Stimulated activated naive B cell treated with anti-CD40 and anti-IgM and Interleukin-4, amounts not matched to agents 10 μg/mL and 1 μg/mL and 100 μg/mL, for 72 hours (primary cell): ENCODE measurements at regions not wholly inside any gene's neighbourhood (a gene's known extent, or its start where the extent isn't known, plus 50 kb on each side); places are given as distances from the start of the nearest gene placed in this dataset.
"Not testable (repeated sequence)": the region's sequence is repeated elsewhere in the genome, so short reads cannot be mapped to it uniquely, and the experiment has no call there.

ENCODE experiments used
- ATAC-seq, 2 donors: fragments of 150-1000 bp; cut with Tn5 transposase; replicated peaks; 2 replicates each; pipeline ENCODE4 v1.10.0; 2021; ENCODE audit warnings: moderate library complexity in 1 of 2
- DNase-seq: peaks from one replicate; pipeline ENCODE4 v3.0.0; 2021
- H3K27ac Mint-ChIP-seq: one replicate; pipeline ENCODE4 v1.8.0; 2022; ENCODE audit warnings: mild to moderate bottlenecking, mixed read lengths
- H3K27me3 Mint-ChIP-seq, 2 donors: one replicate each; pipeline ENCODE4 v1.8.0; 2022; ENCODE audit warnings: mixed read lengths in 2 of 2
- H3K36me3 Mint-ChIP-seq, 2 donors: one replicate each; pipeline ENCODE4 v1.8.0; 2022; ENCODE audit warnings: mixed read lengths in 2 of 2, mild to moderate bottlenecking in 1 of 2
- H3K4me1 Mint-ChIP-seq, 2 donors: one replicate each; pipeline ENCODE4 v1.8.0; 2022; ENCODE audit warnings: mixed read lengths in 2 of 2, mild to moderate bottlenecking in 1 of 2
- H3K4me3 Mint-ChIP-seq, 2 donors: one replicate each; pipeline ENCODE4 v1.8.0; 2022; ENCODE audit warnings: mild to moderate bottlenecking in 2 of 2, mixed read lengths in 2 of 2, moderate library complexity in 1 of 2
- H3K9me3 Mint-ChIP-seq, 2 donors: one replicate each; pipeline ENCODE4 v1.8.0; 2022; ENCODE audit warnings: mixed read lengths in 2 of 2, mild to moderate bottlenecking in 1 of 2

- H3K36me3 Mint-ChIP-seq: no peaks in the 10 kb centered on the region
- no peaks in the 10 kb centered on the region for H3K4me1 Mint-ChIP-seq
- no peak overlapping the region for H3K4me3 Mint-ChIP-seq
- ATAC-seq: peak in 1 of 2 donors; percentile 27
- DNase-seq: no peak
- peaks cover 14 to 18% of the 10 kb centered on the region in 2 donors for H3K9me3 Mint-ChIP-seq
- no peak overlapping the region for H3K27ac Mint-ChIP-seq
- H3K27me3 Mint-ChIP-seq: no peaks in the 10 kb centered on the region
Measured at GRCh38 chr2:123597988-123598387, 427.1 kb upstream of the CNTNAP5 start.

GRCh38 chr2:123606631-123607030, 418.5 kb upstream of the CNTNAP5 start:
- Mint-ChIP-seq H3K4me1 (no peaks in the 10 kb centered on the region), H3K27me3 (no peaks in the 10 kb centered on the region), H3K36me3 (no peaks in the 10 kb centered on the region), H3K27ac (no peak overlapping the region), H3K4me3 (no peak overlapping the region), H3K9me3 (peaks cover 1 to 4% of the 10 kb centered on the region in 2 donors)
- ATAC-seq (no peak), DNase-seq (no peak)

- Mint-ChIP-seq H3K4me3 (no peak overlapping the region), H3K27me3 (no peaks in the 10 kb centered on the region), H3K4me1 (no peaks in the 10 kb centered on the region), H3K36me3 (no peaks in the 10 kb centered on the region), H3K27ac (no peak overlapping the region), H3K9me3 (peaks cover 3 to 8% of the 10 kb centered on the region in 2 donors)
- DNase-seq (no peak), ATAC-seq (no peak)
Measured at GRCh38 chr2:123609077-123609476, 416.0 kb upstream of the CNTNAP5 start.

- H3K27ac Mint-ChIP-seq: no peak overlapping the region
- H3K27me3 Mint-ChIP-seq: no peaks in the 10 kb centered on the region
- H3K36me3 Mint-ChIP-seq: no peaks in the 10 kb centered on the region
- H3K4me1 Mint-ChIP-seq: no peaks in the 10 kb centered on the region
- no peak overlapping the region for H3K4me3 Mint-ChIP-seq
- peaks cover 11 to 12% of the 10 kb centered on the region in 2 donors for H3K9me3 Mint-ChIP-seq
- ATAC-seq (no peak), DNase-seq (no peak)
Measured at GRCh38 chr2:123614596-123614995, 410.5 kb upstream of the CNTNAP5 start.

GRCh38 chr2:123618642-123619041, 406.4 kb upstream of the CNTNAP5 start:
- H3K4me3 Mint-ChIP-seq, H3K4me1 Mint-ChIP-seq, DNase-seq, H3K36me3 Mint-ChIP-seq, ATAC-seq, H3K27me3 Mint-ChIP-seq, H3K27ac Mint-ChIP-seq: not testable (repeated sequence)
- peaks cover 3 to 14% of the 10 kb centered on the region in 2 donors for H3K9me3 Mint-ChIP-seq

- Mint-ChIP-seq H3K27me3 (no peaks in the 10 kb centered on the region), H3K27ac (no peak overlapping the region), H3K36me3 (no peaks in the 10 kb centered on the region), H3K4me1 (no peaks in the 10 kb centered on the region), H3K4me3 (no peak overlapping the region), H3K9me3 (peaks cover 4 to 12% of the 10 kb centered on the region in 2 donors)
- ATAC-seq (no peak), DNase-seq (no peak)
Measured at GRCh38 chr2:123624816-123625215, 400.3 kb upstream of the CNTNAP5 start.

- no peak overlapping the region for H3K27ac Mint-ChIP-seq
- H3K9me3 Mint-ChIP-seq: peaks cover 5 to 8% of the 10 kb centered on the region in 2 donors
- ATAC-seq: no peak
- no peaks in the 10 kb centered on the region for H3K36me3 Mint-ChIP-seq
- DNase-seq: no peak
- no peaks in the 10 kb centered on the region for H3K4me1 Mint-ChIP-seq
- no peaks in the 10 kb centered on the region for H3K27me3 Mint-ChIP-seq
- no peak overlapping the region for H3K4me3 Mint-ChIP-seq
Measured at GRCh38 chr2:123636232-123636631, 388.9 kb upstream of the CNTNAP5 start.

GRCh38 chr2:123640685-123641335, 384.3 kb upstream of the CNTNAP5 start:
- H3K36me3 Mint-ChIP-seq: no peaks in the 10 kb centered on the region
- DNase-seq (no peak), ATAC-seq (no peak)
- no peak overlapping the region for H3K4me3 Mint-ChIP-seq
- H3K27ac Mint-ChIP-seq: no peak overlapping the region
- H3K9me3 Mint-ChIP-seq: peaks cover 5% of the 10 kb centered on the region in 2 donors
- H3K4me1 Mint-ChIP-seq: no peaks in the 10 kb centered on the region
- H3K27me3 Mint-ChIP-seq: no peaks in the 10 kb centered on the region

- Mint-ChIP-seq H3K36me3 (no peaks in the 10 kb centered on the region), H3K4me1 (no peaks in the 10 kb centered on the region), H3K27ac (no peak overlapping the region), H3K4me3 (no peak overlapping the region), H3K9me3 (peaks cover 5% of the 10 kb centered on the region in 2 donors), H3K27me3 (no peaks in the 10 kb centered on the region)
- ATAC-seq (no peak), DNase-seq (no peak)
Measured at GRCh38 chr2:123644053-123644452, 381.0 kb upstream of the CNTNAP5 start.

GRCh38 chr2:123648016-123648415, 377.1 kb upstream of the CNTNAP5 start:
- H3K4me1 Mint-ChIP-seq: no peaks in the 10 kb centered on the region
- H3K36me3 Mint-ChIP-seq: no peaks in the 10 kb centered on the region
- H3K4me3 Mint-ChIP-seq: no peak overlapping the region
- ATAC-seq (no peak), DNase-seq (no peak)
- H3K27me3 Mint-ChIP-seq: no peaks in the 10 kb centered on the region
- no peak overlapping the region for H3K27ac Mint-ChIP-seq
- H3K9me3 Mint-ChIP-seq: peaks cover 0 to 2% of the 10 kb centered on the region in 2 donors

GRCh38 chr2:123648956-123649355, 376.1 kb upstream of the CNTNAP5 start:
- no peak for ATAC-seq
- no peak for DNase-seq
- Mint-ChIP-seq H3K27ac (no peak overlapping the region), H3K27me3 (no peaks in the 10 kb centered on the region), H3K4me1 (no peaks in the 10 kb centered on the region), H3K4me3 (no peak overlapping the region), H3K36me3 (no peaks in the 10 kb centered on the region), H3K9me3 (peaks cover 0 to 2% of the 10 kb centered on the region in 2 donors)

- no peaks in the 10 kb centered on the region for H3K27me3 Mint-ChIP-seq
- H3K27ac Mint-ChIP-seq: no peak overlapping the region
- no peak overlapping the region for H3K4me3 Mint-ChIP-seq
- DNase-seq (no peak), ATAC-seq (no peak)
- H3K36me3 Mint-ChIP-seq: no peaks in the 10 kb centered on the region
- no peaks in the 10 kb centered on the region for H3K4me1 Mint-ChIP-seq
- H3K9me3 Mint-ChIP-seq: peaks cover 0 to 2% of the 10 kb centered on the region in 2 donors
Measured at GRCh38 chr2:123651151-123651550, 373.9 kb upstream of the CNTNAP5 start.

- no peaks in the 10 kb centered on the region for H3K27me3 Mint-ChIP-seq
- no peaks in the 10 kb centered on the region for H3K36me3 Mint-ChIP-seq
- ATAC-seq (no peak), DNase-seq (no peak)
- H3K27ac Mint-ChIP-seq: no peak overlapping the region
- H3K9me3 Mint-ChIP-seq: no peaks in the 10 kb centered on the region
- no peak overlapping the region for H3K4me3 Mint-ChIP-seq
- H3K4me1 Mint-ChIP-seq: no peaks in the 10 kb centered on the region
Measured at GRCh38 chr2:123652320-123652719, 372.8 kb upstream of the CNTNAP5 start.

GRCh38 chr2:123656590-123656989, 368.5 kb upstream of the CNTNAP5 start:
- no peak overlapping the region for H3K4me3 Mint-ChIP-seq
- ATAC-seq (no peak), DNase-seq (no peak)
- H3K9me3 Mint-ChIP-seq: peaks cover 20 to 21% of the 10 kb centered on the region in 2 donors
- H3K4me1 Mint-ChIP-seq: no peaks in the 10 kb centered on the region
- H3K27ac Mint-ChIP-seq: no peak overlapping the region
- H3K27me3 Mint-ChIP-seq: no peaks in the 10 kb centered on the region
- H3K36me3 Mint-ChIP-seq: no peaks in the 10 kb centered on the region

- Mint-ChIP-seq H3K27ac (no peak overlapping the region), H3K36me3 (no peaks in the 10 kb centered on the region), H3K4me1 (no peaks in the 10 kb centered on the region), H3K9me3 (peaks cover 20 to 21% of the 10 kb centered on the region in 2 donors), H3K4me3 (no peak overlapping the region), H3K27me3 (no peaks in the 10 kb centered on the region)
- ATAC-seq (no peak), DNase-seq (no peak)
Measured at GRCh38 chr2:123659120-123659519, 366.0 kb upstream of the CNTNAP5 start.

- no peaks in the 10 kb centered on the region for H3K4me1 Mint-ChIP-seq
- DNase-seq: no peak
- no peaks in the 10 kb centered on the region for H3K36me3 Mint-ChIP-seq
- no peaks in the 10 kb centered on the region for H3K27me3 Mint-ChIP-seq
- peaks cover 4% of the 10 kb centered on the region in 2 donors for H3K9me3 Mint-ChIP-seq
- H3K27ac Mint-ChIP-seq: no peak overlapping the region
- no peak overlapping the region for H3K4me3 Mint-ChIP-seq
- no peak for ATAC-seq
Measured at GRCh38 chr2:123670286-123670685, 354.8 kb upstream of the CNTNAP5 start.
